Brain microvascular endothelial cell (primary cell): ENCODE measurements at regions not wholly inside any gene's neighbourhood (a gene's known extent, or its start where the extent isn't known, plus 50 kb on each side); places are given as distances from the start of the nearest gene placed in this dataset.

ENCODE experiments used
- DNase-seq: peaks from one replicate; pipeline ENCODE4 v3.0.0-alpha.2; 2020
- H3K27ac ChIP-seq: fragments of 250-450 bp; sonication (Bioruptor Pico); 2 replicates; pipeline ENCODE4 v1.5.1; 2020; ENCODE audit warnings: mild to moderate bottlenecking, moderate library complexity
- H3K27me3 ChIP-seq: fragments of 250-450 bp; sonication (Bioruptor Pico); replicated peaks from 2 replicates; pipeline ENCODE4 v1.5.1; 2020; ENCODE audit warnings: mild to moderate bottlenecking
- H3K36me3 ChIP-seq: fragments of 250-450 bp; sonication (Bioruptor Pico); replicated peaks from 2 replicates; pipeline ENCODE4 v1.5.1; 2020; ENCODE audit warnings: mild to moderate bottlenecking
- H3K4me3 ChIP-seq: 2 replicates; pipeline ENCODE4 v1.5.1; 2011; ENCODE audit warnings: low read depth, mild to moderate bottlenecking, control low read depth, low read length, moderate library complexity
- in situ Hi-C: cut with HindIII; loops from 2 replicates; pipeline ENCODE4 v1.10.0; 2017; ENCODE audit warnings: low sequenced_read_pairs, low pct_ligation_motif_present
- TF ChIP-seq, protein P1 (sequence below): IDR thresholded peaks from 2 replicates; pipeline ENCODE4 v1.5.1; 2011; ENCODE audit warnings: low read depth, mild to moderate bottlenecking, moderate library complexity, low read length, control low read depth, inconsistent platforms; ENCODE audit errors: missing control alignments

DNA sequence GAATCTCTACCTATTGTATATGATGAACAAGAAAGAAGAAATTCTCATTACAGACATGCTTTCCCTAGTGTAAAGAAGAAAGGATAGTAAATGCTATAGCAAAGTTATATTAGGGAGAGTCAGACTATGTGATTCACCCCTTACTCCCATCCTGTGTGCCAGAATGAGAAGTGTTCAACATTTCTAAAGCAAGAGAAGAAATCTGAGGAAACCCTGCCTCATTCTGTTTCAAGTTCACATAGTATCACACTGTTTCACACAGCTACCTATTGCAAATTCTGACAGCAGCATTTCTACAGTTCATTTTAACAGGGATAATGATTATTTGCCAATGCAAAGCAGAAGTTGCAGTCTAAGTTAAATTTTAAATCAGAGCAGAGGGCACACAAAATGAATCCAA, 267.2 kb upstream of the TCF21 start:
- DNase-seq, result no peak
- H3K27me3 ChIP-seq, result no peaks in the 10 kb centered on the region
- TF ChIP-seq, protein P1, sequence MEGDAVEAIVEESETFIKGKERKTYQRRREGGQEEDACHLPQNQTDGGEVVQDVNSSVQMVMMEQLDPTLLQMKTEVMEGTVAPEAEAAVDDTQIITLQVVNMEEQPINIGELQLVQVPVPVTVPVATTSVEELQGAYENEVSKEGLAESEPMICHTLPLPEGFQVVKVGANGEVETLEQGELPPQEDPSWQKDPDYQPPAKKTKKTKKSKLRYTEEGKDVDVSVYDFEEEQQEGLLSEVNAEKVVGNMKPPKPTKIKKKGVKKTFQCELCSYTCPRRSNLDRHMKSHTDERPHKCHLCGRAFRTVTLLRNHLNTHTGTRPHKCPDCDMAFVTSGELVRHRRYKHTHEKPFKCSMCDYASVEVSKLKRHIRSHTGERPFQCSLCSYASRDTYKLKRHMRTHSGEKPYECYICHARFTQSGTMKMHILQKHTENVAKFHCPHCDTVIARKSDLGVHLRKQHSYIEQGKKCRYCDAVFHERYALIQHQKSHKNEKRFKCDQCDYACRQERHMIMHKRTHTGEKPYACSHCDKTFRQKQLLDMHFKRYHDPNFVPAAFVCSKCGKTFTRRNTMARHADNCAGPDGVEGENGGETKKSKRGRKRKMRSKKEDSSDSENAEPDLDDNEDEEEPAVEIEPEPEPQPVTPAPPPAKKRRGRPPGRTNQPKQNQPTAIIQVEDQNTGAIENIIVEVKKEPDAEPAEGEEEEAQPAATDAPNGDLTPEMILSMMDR, result no peak
- in situ Hi-C loops, result no loop called here
- no peak overlapping the region for H3K27ac ChIP-seq
- H3K4me3 ChIP-seq, result no peak overlapping the region
- no peaks in the 10 kb centered on the region for H3K36me3 ChIP-seq

DNA sequence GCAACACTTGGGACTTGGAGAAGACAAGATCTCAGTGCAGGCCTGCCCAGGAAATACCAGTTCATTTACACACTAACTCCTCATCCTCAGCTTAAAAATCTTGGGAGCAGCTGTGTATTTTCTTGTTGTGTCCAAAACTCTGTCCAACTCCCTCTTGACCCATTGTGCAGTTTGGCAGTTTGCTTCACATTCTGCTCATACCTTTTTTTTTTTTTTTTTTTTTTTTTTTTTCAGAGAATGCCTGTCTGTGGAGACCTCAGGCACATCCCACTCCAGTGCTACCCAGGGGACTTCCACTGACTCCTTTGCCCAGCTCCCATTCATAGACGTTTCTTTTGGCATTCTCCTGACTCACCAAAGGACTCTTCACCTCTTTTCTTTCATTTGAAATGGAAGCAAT, 265.8 kb upstream of the TCF21 start:
- Histone ChIP-seq H3K27me3 (no peaks in the 10 kb centered on the region), H3K36me3 (no peaks in the 10 kb centered on the region), H3K4me3 (no peak overlapping the region), H3K27ac (peak overlapping the region; percentile 14)
- in situ Hi-C loops, result no loop called here
- TF ChIP-seq, protein P1, result no peak
- DNase-seq, result no peak

DNA sequence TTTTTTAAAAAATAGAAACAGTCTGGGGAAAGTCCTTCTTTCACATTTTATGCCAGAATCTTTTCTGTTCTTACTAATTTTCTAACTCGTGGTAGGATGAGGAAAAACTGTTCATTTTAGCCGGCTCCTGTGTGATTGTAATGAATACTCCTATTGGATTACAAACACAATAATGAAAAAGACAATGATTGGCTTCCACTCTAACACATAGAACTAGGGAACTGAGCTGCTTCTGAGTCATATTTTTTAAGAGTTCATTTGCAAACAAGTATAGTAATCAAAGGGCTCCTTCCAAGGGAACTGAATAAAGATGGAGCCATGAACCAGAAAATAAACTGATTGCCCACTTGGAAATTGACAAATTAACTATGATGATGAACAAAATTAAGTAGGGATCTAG, 265.3 kb upstream of the TCF21 start:
- DNase-seq, result no peak
- Histone ChIP-seq H3K27me3 (no peaks in the 10 kb centered on the region), H3K27ac (peak overlapping the region; percentile 14), H3K36me3 (no peaks in the 10 kb centered on the region), H3K4me3 (no peak overlapping the region)
- in situ Hi-C loops, result no loop called here
- TF ChIP-seq, protein P1, result no peak

DNA sequence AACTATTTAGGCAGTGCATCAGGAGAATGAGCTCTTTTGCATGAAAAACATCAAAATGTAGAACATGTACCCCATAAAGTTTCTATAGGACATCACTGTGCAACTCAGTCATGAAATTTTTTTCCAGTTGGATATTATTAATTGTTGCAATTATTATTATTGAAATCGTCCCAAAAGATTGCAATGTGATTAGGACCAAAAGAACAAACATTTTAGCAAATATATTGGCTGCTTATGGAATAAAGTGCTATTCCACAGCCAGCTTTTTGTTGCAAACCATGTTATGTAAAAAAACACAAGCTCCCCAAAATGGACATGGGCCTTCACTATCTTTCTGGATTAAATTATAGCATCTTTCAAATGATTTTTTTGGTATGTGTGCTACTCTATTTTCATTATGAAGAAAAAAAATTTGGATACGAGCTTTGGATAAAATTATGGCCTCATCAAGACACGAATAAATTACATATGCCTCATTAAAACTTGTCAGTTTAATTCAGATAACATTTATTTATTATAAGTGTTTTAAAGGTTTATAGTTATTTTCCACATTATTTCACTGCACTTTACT, 262.7 kb upstream of the TCF21 start:
- Histone ChIP-seq H3K4me3 (no peak overlapping the region), H3K27ac (no peak overlapping the region), H3K27me3 (no peaks in the 10 kb centered on the region), H3K36me3 (no peaks in the 10 kb centered on the region)
- in situ Hi-C loops, result no loop called here
- TF ChIP-seq, protein P1, result no peak
- no peak for DNase-seq

DNA sequence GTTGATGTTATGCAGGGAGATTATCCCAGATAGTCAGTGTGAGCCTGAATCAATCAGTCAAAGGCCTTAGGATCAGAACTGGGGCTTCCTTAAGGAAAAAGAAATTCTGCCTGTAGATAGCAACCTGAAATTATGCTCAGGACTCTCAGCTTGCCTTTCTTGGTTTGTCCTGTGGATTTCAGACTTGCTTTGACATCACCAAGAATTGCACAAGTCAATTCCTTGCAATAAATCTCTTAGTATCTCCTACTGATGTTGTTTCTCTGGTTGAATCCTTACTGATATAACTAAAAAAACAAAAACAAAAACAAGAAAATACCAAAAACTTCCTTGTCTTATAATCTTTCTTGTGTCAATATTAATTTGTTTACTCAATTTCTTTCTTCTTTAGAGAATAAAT, 258.9 kb upstream of the TCF21 start:
- no peak for DNase-seq
- Histone ChIP-seq H3K27ac (no peak overlapping the region), H3K4me3 (no peak overlapping the region), H3K36me3 (no peaks in the 10 kb centered on the region), H3K27me3 (no peaks in the 10 kb centered on the region)
- in situ Hi-C loops, result no loop called here
- TF ChIP-seq, protein P1, result no peak

DNA sequence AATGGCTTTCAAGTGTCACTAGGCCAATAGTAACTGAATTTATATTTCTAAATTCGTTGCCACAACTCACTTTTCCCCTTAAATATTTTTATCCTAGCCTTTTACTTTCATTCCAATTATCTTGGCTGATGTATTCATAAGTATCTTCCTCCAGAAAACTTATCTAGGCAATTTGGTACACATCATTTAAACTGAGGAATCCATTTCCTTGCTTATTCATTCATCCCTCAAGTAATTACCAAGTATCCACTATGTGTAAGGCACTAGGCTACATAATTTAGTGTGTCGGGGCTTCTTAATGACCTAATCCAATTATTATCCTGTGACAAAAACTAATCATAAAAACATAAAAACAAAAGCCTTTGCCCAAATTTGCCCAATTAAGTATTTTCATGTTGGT, 258.3 kb upstream of the TCF21 start:
- TF ChIP-seq, protein P1, result no peak
- in situ Hi-C loops, result no loop called here
- no peak for DNase-seq
- Histone ChIP-seq H3K36me3 (no peaks in the 10 kb centered on the region), H3K4me3 (no peak overlapping the region), H3K27ac (no peak overlapping the region), H3K27me3 (no peaks in the 10 kb centered on the region)
